SK-N-SH (cell line): ENCODE measurements at regions not wholly inside any gene's neighbourhood (a gene's known extent, or its start where the extent isn't known, plus 50 kb on each side); places are given as distances from the start of the nearest gene placed in this dataset.

Source experiments
- CTCF ChIA-PET: fragments of 300-600, 350-600 bp; formaldehyde crosslinking; extraction: SDS; loops from one replicate; lab custom pipeline; 2021; lab: Yijun Ruan, JAX
- POLR2A ChIA-PET: fragments of 350-600 bp; sonication (Branson Sonifier 250); formaldehyde crosslinking; extraction: SDS; loops from one replicate; lab custom pipeline; 2020; ENCODE audit warnings: antibody characterized with exemption, inconsistent platforms; lab: Yijun Ruan, JAX
- DNase-seq: peaks from one replicate; pipeline ENCODE4 v3.0.0; 2012
- H2AFZ ChIP-seq: fragments of 200-600 bp; sonication (generic); 2 replicates; pipeline ENCODE4 v1.8.1; 2016; ENCODE audit warnings: antibody characterized with exemption, mild to moderate bottlenecking, low read depth
- H3F3A ChIP-seq: fragments of 200-600 bp; sonication (generic); replicated peaks from 2 replicates; pipeline ENCODE3; 2016; ENCODE audit warnings: antibody characterized with exemption, mild to moderate bottlenecking; ENCODE audit not compliant: insufficient read depth
- H3K27ac ChIP-seq, 2 experiments: fragments of 200-500 bp in 1 of 2; fragments of 200-600 bp in 1 of 2; sonication (Bioruptor generic) in 1 of 2; sonication (generic), shearing (Covaris generic) in 1 of 2; 2 replicates each; pipeline versions ENCODE4 v1.5.1 to v1.6.1; 2014 to 2016; ENCODE audit warnings: low read depth in 2 of 2, inconsistent platforms in 1 of 2, low read length in 1 of 2, mild to moderate bottlenecking in 1 of 2, mixed read lengths in 1 of 2
- H3K27me3 ChIP-seq: fragments of 200-600 bp; sonication (generic), shearing (Covaris generic); 2 replicates; pipeline ENCODE4 v1.6.1; 2016; ENCODE audit warnings: mixed run types; ENCODE audit not compliant: insufficient read depth
- H3K36me3 ChIP-seq, 2 experiments: fragments of 200-500 bp in 1 of 2; fragments of 200-600 bp in 1 of 2; sonication (Bioruptor generic) in 1 of 2; sonication (generic) in 1 of 2; replicated peaks in 1 of 2; 2 replicates each; pipeline versions ENCODE3 to v1.5.1; 2014 to 2016; ENCODE audit warnings: low read length in 1 of 2, mild to moderate bottlenecking in 1 of 2; ENCODE audit not compliant: insufficient read depth in 2 of 2, control insufficient read depth in 1 of 2
- H3K4me1 ChIP-seq, 2 experiments: fragments of 200-500 bp in 1 of 2; fragments of 200-600 bp in 1 of 2; sonication (Bioruptor generic) in 1 of 2; sonication (generic), shearing (Covaris generic) in 1 of 2; 2 replicates each; pipeline versions ENCODE4 v1.5.1 to v1.6.1; 2014 to 2016; ENCODE audit warnings: low read depth in 1 of 2, low read length in 1 of 2, mixed run types in 1 of 2; ENCODE audit not compliant: insufficient read depth in 2 of 2, control insufficient read depth in 1 of 2
- H3K4me2 ChIP-seq: fragments of 200-600 bp; sonication (generic), shearing (Covaris generic); 2 replicates; pipeline ENCODE4 v1.6.1; 2017; ENCODE audit warnings: mixed run types
- H3K4me3 ChIP-seq, 2 experiments: fragments of 200-500 bp in 1 of 2; fragments of 200-600 bp in 1 of 2; sonication (Bioruptor generic) in 1 of 2; sonication (generic), shearing (Covaris generic) in 1 of 2; 2 replicates each; pipeline versions ENCODE4 v1.5.1 to v1.8.1; 2014 to 2016; ENCODE audit warnings: low read depth in 2 of 2, inconsistent platforms in 1 of 2, low read length in 1 of 2, mild to moderate bottlenecking in 1 of 2, mixed read lengths in 1 of 2, moderate library complexity in 1 of 2
- H3K79me2 ChIP-seq: fragments of 200-600 bp; sonication (generic); 2 replicates; pipeline ENCODE4 v1.8.1; 2017; ENCODE audit warnings: mild to moderate bottlenecking; ENCODE audit not compliant: insufficient read depth
- H3K9ac ChIP-seq: fragments of 200-600 bp; sonication (generic); 2 replicates; pipeline ENCODE4 v1.6.1; 2017; ENCODE audit warnings: mixed run types
- H3K9me2 ChIP-seq: fragments of 200-600 bp; sonication (generic); 2 replicates; pipeline ENCODE4 v1.6.1; 2017; ENCODE audit warnings: mixed run types
- H3K9me3 ChIP-seq: fragments of 200-600 bp; sonication (generic); 2 replicates; pipeline ENCODE4 v1.6.1; 2017; ENCODE audit warnings: mixed run types, mild to moderate bottlenecking, moderate library complexity
- H4K20me1 ChIP-seq: fragments of 200-600 bp; sonication (generic); 2 replicates; pipeline ENCODE4 v1.6.1; 2017; ENCODE audit warnings: mild to moderate bottlenecking, mixed run types; ENCODE audit not compliant: insufficient read depth
- CHD2 ChIP-seq: fragments of 150-350 bp; IDR thresholded peaks from 2 replicates; pipeline ENCODE4 v1.6.1; 2018; ENCODE audit warnings: low read length; ENCODE audit not compliant: partially characterized antibody
- CTCF ChIP-seq: fragments of 200-600 bp; sonication (generic); IDR thresholded peaks from 2 replicates; pipeline ENCODE4 v1.6.1; 2017; ENCODE audit warnings: antibody characterized with exemption, mild to moderate bottlenecking, moderate library complexity
- ELF1 ChIP-seq: IDR thresholded peaks from 2 replicates; pipeline ENCODE4 v1.4.0; 2012
- EP300 ChIP-seq, 2 experiments: IDR thresholded peaks; 2 replicates each; pipeline versions ENCODE4 v1.4.0 to v1.6.1; 2012; ENCODE audit warnings: borderline replicate concordance in 1 of 2, low read depth in 1 of 2, low read length in 1 of 2
- EZH2phosphoT487 ChIP-seq: fragments of 200-600 bp; sonication (generic); IDR thresholded peaks from 2 replicates; pipeline ENCODE4 v1.6.1; 2017; ENCODE audit warnings: low read depth, mixed run types, mild to moderate bottlenecking, antibody characterized with exemption, moderate library complexity, borderline replicate concordance
- FOXM1 ChIP-seq: IDR thresholded peaks from 2 replicates; pipeline ENCODE4 v1.4.0; 2012; ENCODE audit warnings: low read depth, mild to moderate bottlenecking
- GABPA ChIP-seq: IDR thresholded peaks from 2 replicates; pipeline ENCODE4 v1.4.0; 2012; ENCODE audit warnings: low read depth, mild to moderate bottlenecking
- IRF3 ChIP-seq: fragments of 150-350 bp; IDR thresholded peaks from 2 replicates; pipeline ENCODE4 v1.6.1; 2016; ENCODE audit warnings: mild to moderate bottlenecking, low read depth, low read length
- JUND ChIP-seq: IDR thresholded peaks from 2 replicates; pipeline ENCODE4 v1.4.0; 2012
- MEF2A ChIP-seq: IDR thresholded peaks from 2 replicates; pipeline ENCODE4 v1.4.0; 2012; ENCODE audit warnings: low read depth, borderline replicate concordance
- MXI1 ChIP-seq: IDR thresholded peaks from 2 replicates; pipeline ENCODE4 v1.6.1; 2012; ENCODE audit warnings: mild to moderate bottlenecking, low read depth, low read length, improper control_type of control experiment
- NFIC ChIP-seq: IDR thresholded peaks from 2 replicates; pipeline ENCODE4 v1.4.0; 2012; ENCODE audit warnings: borderline replicate concordance
- PBX3 ChIP-seq: IDR thresholded peaks from 2 replicates; pipeline ENCODE4; 2012
- RAD21 ChIP-seq: IDR thresholded peaks from 2 replicates; pipeline ENCODE4 v1.6.1; 2012; ENCODE audit warnings: mild to moderate bottlenecking, low read length
- RXRA ChIP-seq: IDR thresholded peaks from 2 replicates; pipeline ENCODE4 v1.4.0; 2012; ENCODE audit warnings: low read depth, mild to moderate bottlenecking, borderline replicate concordance
- SIN3A ChIP-seq: IDR thresholded peaks from 2 replicates; pipeline ENCODE4 v1.6.1; 2012; ENCODE audit warnings: low read depth, mild to moderate bottlenecking, low read length, moderate library complexity, borderline replicate concordance
- TCF12 ChIP-seq: IDR thresholded peaks from 2 replicates; pipeline ENCODE4 v1.4.0; 2012
- TEAD4 ChIP-seq: IDR thresholded peaks from 2 replicates; pipeline ENCODE4 v1.4.0; 2012; ENCODE audit warnings: mild to moderate bottlenecking, borderline replicate concordance; ENCODE audit not compliant: insufficient read depth
- USF2 ChIP-seq: fragments of 150-350 bp; IDR thresholded peaks from 2 replicates; pipeline ENCODE4 v1.6.1; 2017; ENCODE audit warnings: antibody characterized with exemption, low read length, low read depth, borderline replicate concordance
- WGBS: methylation state at CpG from one replicate; pipeline ENCODE4 v1.1.6; 2017; ENCODE audit warnings: low lambda C conversion rate; 5-methylcytosine and 5-hydroxymethylcytosine counted together

GRCh38 chr9:18350036-18350435 is 123.9 kb upstream of the ADAMTSL1 start:
- Histone ChIP-seq H3K4me2 (no peak overlapping the region), H3F3A (no peaks in the 10 kb centered on the region), H3K79me2 (no peaks in the 10 kb centered on the region), H3K9me3 (no peaks in the 10 kb centered on the region), H3K27me3 (no peaks in the 10 kb centered on the region), H4K20me1 (no peaks in the 10 kb centered on the region), H3K4me3 (no peak overlapping the region), H3K36me3 (no peaks in the 10 kb centered on the region), H3K27ac (no peak overlapping the region), H2AFZ (no peak overlapping the region), H3K9me2 (no peaks in the 10 kb centered on the region), H3K4me1 (0 out of 4 replicates have a peak, but pooled peaks cover 0 to 5% of the 10 kb centered on the region in 2 experiments), H3K9ac (no peak overlapping the region)
- ChIA-PET CTCF (no interaction called here), POLR2A (no interaction called here)
- 85% methylated on average over 3 of the region's 3 CpGs for WGBS
- DNase-seq: no peak
- TF ChIP-seq RXRA: no peak
- TF ChIP-seq TCF12: no peak
- TF ChIP-seq MXI1: no peak
- no peak for TF ChIP-seq GABPA
- TF ChIP-seq, all 33 proteins: peak for 0

- ChIA-PET CTCF (interaction anchor here (1.0 to 1.4 kb wide), 2 partner anchors 13 to 677 kb away, joined by 3 to 5 read pairs; no protein-coding TSS in a partner anchor), POLR2A (no interaction called here)
- TF ChIP-seq CHD2: no peak
- TF ChIP-seq FOXM1: no peak
- TF ChIP-seq JUND: no peak
- no peak for TF ChIP-seq NFIC
- TF ChIP-seq EP300 (IDR thresholded peaks at IDR 0.05; ENCODE audit: borderline replicate concordance in 1 of 2, low read depth in 1 of 2, low read length in 1 of 2): no peak
- no peak for TF ChIP-seq CTCF
- no peak for TF ChIP-seq USF2
- TF ChIP-seq MXI1: no peak
- no peak for TF ChIP-seq MEF2A
- TF ChIP-seq RAD21: no peak
- TF ChIP-seq TEAD4: no peak
- TF ChIP-seq SIN3A: no peak
- TF ChIP-seq ELF1: no peak
- no peak for TF ChIP-seq PBX3
- no peak for TF ChIP-seq GABPA
- no peak for TF ChIP-seq IRF3
- no peak for TF ChIP-seq EZH2phosphoT487
- no peak for TF ChIP-seq RXRA
- H3K4me2 ChIP-seq: no peak overlapping the region
- H3K9me3 ChIP-seq: no peaks in the 10 kb centered on the region
- no peaks in the 10 kb centered on the region for H3K27me3 ChIP-seq
- no peaks in the 10 kb centered on the region for H3K9me2 ChIP-seq
- H2AFZ ChIP-seq: no peak overlapping the region
- H3K9ac ChIP-seq: no peak overlapping the region
- H3K79me2 ChIP-seq: no peaks in the 10 kb centered on the region
- 67% methylated on average over 4 of the region's 4 CpGs for WGBS
- H3K4me1 ChIP-seq: 0 out of 4 replicates have a peak, but pooled peaks cover 0 to 5% of the 10 kb centered on the region in 2 experiments
- no peaks in the 10 kb centered on the region for H3K36me3 ChIP-seq
- DNase-seq: no peak
- no peaks in the 10 kb centered on the region for H3F3A ChIP-seq
- H3K27ac ChIP-seq: no peak overlapping the region
- no peaks in the 10 kb centered on the region for H4K20me1 ChIP-seq
- H3K4me3 ChIP-seq: no peak overlapping the region
Measured at GRCh38 chr9:18350995-18351595, 122.9 kb upstream of the ADAMTSL1 start.
